ENCODE measurements at regions not wholly inside any gene's neighbourhood (a gene's known extent, or its start where the extent isn't known, plus 50 kb on each side); places are given as distances from the start of the nearest gene placed in this dataset.
"Not testable (repeated sequence)": the region's sequence is repeated elsewhere in the genome, so short reads cannot be mapped to it uniquely, and the experiment has no call there.

DNA sequence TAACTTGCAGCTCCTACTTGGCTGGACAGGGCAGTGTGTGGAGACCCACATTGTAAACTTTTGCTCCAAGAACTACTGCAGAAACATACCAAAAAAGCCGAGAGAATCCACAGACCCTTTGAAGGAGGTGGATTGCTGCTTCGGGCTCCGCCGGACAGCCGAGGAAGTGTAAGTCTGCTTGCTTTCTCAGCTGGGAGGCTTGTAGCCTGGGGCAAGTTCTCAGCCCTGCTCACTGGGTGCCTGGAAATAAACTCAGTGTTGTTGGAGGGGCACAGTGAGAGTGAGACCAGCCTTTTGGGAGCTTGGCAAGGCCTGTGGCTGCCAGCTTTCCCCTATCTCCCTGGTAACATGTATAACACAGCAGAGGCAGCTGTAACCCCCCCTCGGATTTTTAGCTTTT is 215.6 kb downstream of the SYK start:
- TF ChIP-seq, protein P1, sequence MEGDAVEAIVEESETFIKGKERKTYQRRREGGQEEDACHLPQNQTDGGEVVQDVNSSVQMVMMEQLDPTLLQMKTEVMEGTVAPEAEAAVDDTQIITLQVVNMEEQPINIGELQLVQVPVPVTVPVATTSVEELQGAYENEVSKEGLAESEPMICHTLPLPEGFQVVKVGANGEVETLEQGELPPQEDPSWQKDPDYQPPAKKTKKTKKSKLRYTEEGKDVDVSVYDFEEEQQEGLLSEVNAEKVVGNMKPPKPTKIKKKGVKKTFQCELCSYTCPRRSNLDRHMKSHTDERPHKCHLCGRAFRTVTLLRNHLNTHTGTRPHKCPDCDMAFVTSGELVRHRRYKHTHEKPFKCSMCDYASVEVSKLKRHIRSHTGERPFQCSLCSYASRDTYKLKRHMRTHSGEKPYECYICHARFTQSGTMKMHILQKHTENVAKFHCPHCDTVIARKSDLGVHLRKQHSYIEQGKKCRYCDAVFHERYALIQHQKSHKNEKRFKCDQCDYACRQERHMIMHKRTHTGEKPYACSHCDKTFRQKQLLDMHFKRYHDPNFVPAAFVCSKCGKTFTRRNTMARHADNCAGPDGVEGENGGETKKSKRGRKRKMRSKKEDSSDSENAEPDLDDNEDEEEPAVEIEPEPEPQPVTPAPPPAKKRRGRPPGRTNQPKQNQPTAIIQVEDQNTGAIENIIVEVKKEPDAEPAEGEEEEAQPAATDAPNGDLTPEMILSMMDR (IDR thresholded peaks at IDR 0.05; ENCODE audit: unreplicated experiment), result no peak
- BruUV-seq (replicated peaks), result no TSS peak
- Mint-ChIP-seq H3K4me3 (ENCODE audit: unreplicated experiment) (no peak overlapping the region), H3K36me3 (ENCODE audit: insufficient read depth, unreplicated experiment) (peaks cover 7% of the 10 kb centered on the region), H3K9me3 (ENCODE audit: unreplicated experiment) (peaks cover 6% of the 10 kb centered on the region), H3K27me3 (ENCODE audit: insufficient read depth, unreplicated experiment) (no peaks in the 10 kb centered on the region), H3K27ac (ENCODE audit: low read depth, unreplicated experiment) (no peak overlapping the region), H3K4me1 (ENCODE audit: insufficient read depth, unreplicated experiment) (no peaks in the 10 kb centered on the region)
- intact Hi-C loops (cut with micrococcal nuclease), result no loop called here
- no peak for DNase-seq (ENCODE audit: unreplicated experiment)
- POLR2A ChIA-PET, result interaction anchor here (0.6 kb wide), 1 partner anchor 341 kb away, joined by 3 read pairs; no protein-coding TSS in a partner anchor
- CTCF ChIA-PET, result interaction anchor here (1.6 kb wide), 1 partner anchor 32 kb away, joined by 4 read pairs; no protein-coding TSS in a partner anchor

DNA sequence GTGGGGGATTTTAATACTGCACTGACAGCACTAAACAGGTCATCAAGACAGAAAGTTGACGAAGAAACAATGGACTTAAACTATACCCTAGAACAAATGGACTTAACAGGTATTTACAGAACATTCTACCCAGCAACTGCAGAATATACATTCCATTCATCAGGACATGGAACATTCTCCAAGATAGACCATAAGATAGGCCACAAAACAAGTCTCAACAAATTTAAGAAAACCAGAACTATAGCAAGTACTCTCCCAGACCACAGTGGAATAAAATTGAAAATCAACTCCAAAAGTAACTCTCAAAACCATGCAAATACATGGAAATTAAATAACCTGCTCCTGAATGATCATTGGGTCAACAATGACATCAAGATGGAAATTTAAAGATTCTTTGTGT is 218.3 kb downstream of the SYK start:
- DNase-seq (ENCODE audit: unreplicated experiment); intact Hi-C loops (cut with micrococcal nuclease): not testable (repeated sequence)

GRCh38 chr9:91021656-91022055 is 220.0 kb downstream of the SYK start:
- H3K9me3 Mint-ChIP-seq (ENCODE audit: unreplicated experiment); H3K36me3 Mint-ChIP-seq (ENCODE audit: insufficient read depth, unreplicated experiment); DNase-seq (ENCODE audit: unreplicated experiment); POLR2A ChIA-PET; H3K27ac Mint-ChIP-seq (ENCODE audit: low read depth, unreplicated experiment); H3K27me3 Mint-ChIP-seq (ENCODE audit: insufficient read depth, unreplicated experiment); H3K4me1 Mint-ChIP-seq (ENCODE audit: insufficient read depth, unreplicated experiment); BruUV-seq (replicated peaks); H3K4me3 Mint-ChIP-seq (ENCODE audit: unreplicated experiment); intact Hi-C loops (cut with micrococcal nuclease): not testable (repeated sequence)
- CTCF ChIA-PET, result interaction anchor here (0.6 kb wide), 1 partner anchor 817 kb away, joined by 3 read pairs; no protein-coding TSS in a partner anchor

More for the DNA sequence above, 218.3 kb downstream of the SYK start:
- H3K27ac Mint-ChIP-seq (ENCODE audit: low read depth, unreplicated experiment); H3K27me3 Mint-ChIP-seq (ENCODE audit: insufficient read depth, unreplicated experiment); H3K9me3 Mint-ChIP-seq (ENCODE audit: unreplicated experiment); CTCF ChIA-PET; H3K36me3 Mint-ChIP-seq (ENCODE audit: insufficient read depth, unreplicated experiment); H3K4me3 Mint-ChIP-seq (ENCODE audit: unreplicated experiment); H3K4me1 Mint-ChIP-seq (ENCODE audit: insufficient read depth, unreplicated experiment); BruUV-seq (replicated peaks); POLR2A ChIA-PET: not testable (repeated sequence)

- H3K27me3 Mint-ChIP-seq (ENCODE audit: insufficient read depth, unreplicated experiment), result no peaks in the 10 kb centered on the region
- ChIA-PET POLR2A (interaction anchor here (0.7 to 1.8 kb wide), 5 partner anchors 9 to 468 kb away, joined by 3 to 8 read pairs (median 4); no protein-coding TSS in a partner anchor), CTCF (no interaction called here)
- no peak for DNase-seq (ENCODE audit: unreplicated experiment)
- H3K27ac Mint-ChIP-seq (ENCODE audit: low read depth, unreplicated experiment), result no peak overlapping the region
- intact Hi-C loops (cut with micrococcal nuclease), result no loop called here
- BruUV-seq (replicated peaks), result no TSS peak
- H3K9me3 Mint-ChIP-seq (ENCODE audit: unreplicated experiment), result no peaks in the 10 kb centered on the region
- H3K36me3 Mint-ChIP-seq (ENCODE audit: insufficient read depth, unreplicated experiment), result peaks cover 7% of the 10 kb centered on the region
- H3K4me3 Mint-ChIP-seq (ENCODE audit: unreplicated experiment), result no peak overlapping the region
- TF ChIP-seq, protein P1 (IDR thresholded peaks at IDR 0.05; ENCODE audit: unreplicated experiment), result no peak
- H3K4me1 Mint-ChIP-seq (ENCODE audit: insufficient read depth, unreplicated experiment), result no peaks in the 10 kb centered on the region
Measured at GRCh38 chr9:91023741-91024140, 222.1 kb downstream of the SYK start.

DNA sequence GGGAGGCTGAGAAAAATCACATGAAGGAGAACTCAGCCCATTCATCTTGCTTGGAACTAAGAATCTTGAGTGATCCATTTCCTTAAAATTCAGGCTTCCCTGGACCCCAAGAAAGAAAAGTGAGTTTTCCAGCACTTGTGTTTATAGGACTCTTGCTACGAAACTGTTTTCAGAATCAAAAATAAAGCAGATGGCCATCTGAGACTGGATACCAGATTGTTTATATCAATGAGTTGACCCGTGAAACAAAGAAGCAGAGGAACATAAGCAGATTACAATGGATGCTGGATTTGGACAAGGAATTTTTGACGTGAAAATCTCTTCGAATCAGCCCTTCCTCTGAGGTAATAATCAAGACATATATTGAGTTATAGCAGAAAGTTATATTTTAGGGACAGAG is 223.2 kb downstream of the SYK start:
- Mint-ChIP-seq H3K27me3 (ENCODE audit: insufficient read depth, unreplicated experiment) (no peaks in the 10 kb centered on the region), H3K9me3 (ENCODE audit: unreplicated experiment) (no peaks in the 10 kb centered on the region), H3K4me3 (ENCODE audit: unreplicated experiment) (no peak overlapping the region), H3K36me3 (ENCODE audit: insufficient read depth, unreplicated experiment) (peaks cover 7% of the 10 kb centered on the region), H3K27ac (ENCODE audit: low read depth, unreplicated experiment) (no peak overlapping the region), H3K4me1 (ENCODE audit: insufficient read depth, unreplicated experiment) (no peaks in the 10 kb centered on the region)
- BruUV-seq (replicated peaks), result no TSS peak
- intact Hi-C loops (cut with micrococcal nuclease), result no loop called here
- ChIA-PET POLR2A (interaction anchor here (1.8 kb wide), 1 partner anchor 8 kb away, joined by 6 read pairs; no protein-coding TSS in a partner anchor), CTCF (no interaction called here)
- TF ChIP-seq, protein P1 (IDR thresholded peaks at IDR 0.05; ENCODE audit: unreplicated experiment), result no peak
- no peak for DNase-seq (ENCODE audit: unreplicated experiment)

Data from MCF 10A (cell line).